Stimulated activated CD4-positive, alpha-beta T cell treated with anti-CD3 and anti-CD28 coated beads, Interleukin-4, amount 100 ng/mL, for 24 hours (primary cell): ENCODE measurements at regions not wholly inside any gene's neighbourhood (a gene's known extent, or its start where the extent isn't known, plus 50 kb on each side); places are given as distances from the start of the nearest gene placed in this dataset.

Experiments used
- DNase-seq: peaks from one replicate; pipeline ENCODE4 v3.0.0-alpha.2; 2020

- no peak for DNase-seq
Measured at GRCh38 chr20:37596890-37597536, 69.3 kb upstream of the BLCAP start.

- DNase-seq, result no peak
Measured at GRCh38 chr20:37596168-37596567, 68.5 kb upstream of the BLCAP start.

- DNase-seq, result no peak
Measured at GRCh38 chr20:37593710-37594109, 66.0 kb upstream of the BLCAP start.

GRCh38 chr20:37590938-37591490, 63.3 kb upstream of the BLCAP start:
- DNase-seq, result no peak

GRCh38 chr20:37586078-37586477, 58.4 kb upstream of the BLCAP start:
- no peak for DNase-seq

GRCh38 chr20:37584238-37584807, 56.6 kb upstream of the BLCAP start:
- no peak for DNase-seq

GRCh38 chr20:37581246-37581645, 53.6 kb upstream of the BLCAP start:
- no peak for DNase-seq

GRCh38 chr20:37580069-37580468, 52.4 kb upstream of the BLCAP start:
- no peak for DNase-seq

- no peak for DNase-seq
Measured at GRCh38 chr20:37579106-37579505, 51.4 kb upstream of the BLCAP start.

GRCh38 chr20:37577981-37578380, 50.3 kb upstream of the BLCAP start:
- DNase-seq, result no peak
